GM12864 (cell line): ENCODE measurements at regions not wholly inside any gene's neighbourhood (a gene's known extent, or its start where the extent isn't known, plus 50 kb on each side); places are given as distances from the start of the nearest gene placed in this dataset.
"Not testable (repeated sequence)": the region's sequence is repeated elsewhere in the genome, so short reads cannot be mapped to it uniquely, and the experiment has no call there.

ENCODE experiments used
- DNase-seq: peaks from one replicate; pipeline ENCODE4 v3.0.0-alpha.2; 2011; ENCODE audit warnings: low read depth
- H3K4me3 ChIP-seq: 2 replicates; pipeline ENCODE4 v1.5.1; 2011; ENCODE audit warnings: mild to moderate bottlenecking, low read depth, low read length, control low read depth
- TF ChIP-seq, protein P1 (sequence below): IDR thresholded peaks from 2 replicates; pipeline ENCODE4 v1.5.1; 2011; ENCODE audit warnings: low read depth, mild to moderate bottlenecking, moderate library complexity, low read length, control low read depth, inconsistent platforms; ENCODE audit errors: missing control alignments

- no peak overlapping the region for H3K4me3 ChIP-seq
- TF ChIP-seq, protein P1, sequence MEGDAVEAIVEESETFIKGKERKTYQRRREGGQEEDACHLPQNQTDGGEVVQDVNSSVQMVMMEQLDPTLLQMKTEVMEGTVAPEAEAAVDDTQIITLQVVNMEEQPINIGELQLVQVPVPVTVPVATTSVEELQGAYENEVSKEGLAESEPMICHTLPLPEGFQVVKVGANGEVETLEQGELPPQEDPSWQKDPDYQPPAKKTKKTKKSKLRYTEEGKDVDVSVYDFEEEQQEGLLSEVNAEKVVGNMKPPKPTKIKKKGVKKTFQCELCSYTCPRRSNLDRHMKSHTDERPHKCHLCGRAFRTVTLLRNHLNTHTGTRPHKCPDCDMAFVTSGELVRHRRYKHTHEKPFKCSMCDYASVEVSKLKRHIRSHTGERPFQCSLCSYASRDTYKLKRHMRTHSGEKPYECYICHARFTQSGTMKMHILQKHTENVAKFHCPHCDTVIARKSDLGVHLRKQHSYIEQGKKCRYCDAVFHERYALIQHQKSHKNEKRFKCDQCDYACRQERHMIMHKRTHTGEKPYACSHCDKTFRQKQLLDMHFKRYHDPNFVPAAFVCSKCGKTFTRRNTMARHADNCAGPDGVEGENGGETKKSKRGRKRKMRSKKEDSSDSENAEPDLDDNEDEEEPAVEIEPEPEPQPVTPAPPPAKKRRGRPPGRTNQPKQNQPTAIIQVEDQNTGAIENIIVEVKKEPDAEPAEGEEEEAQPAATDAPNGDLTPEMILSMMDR = no peak
- DNase-seq = no peak
These were observed 681.0 kb upstream of the LRRTM4 start for GRCh38 chr2:78202986-78203670.

DNA sequence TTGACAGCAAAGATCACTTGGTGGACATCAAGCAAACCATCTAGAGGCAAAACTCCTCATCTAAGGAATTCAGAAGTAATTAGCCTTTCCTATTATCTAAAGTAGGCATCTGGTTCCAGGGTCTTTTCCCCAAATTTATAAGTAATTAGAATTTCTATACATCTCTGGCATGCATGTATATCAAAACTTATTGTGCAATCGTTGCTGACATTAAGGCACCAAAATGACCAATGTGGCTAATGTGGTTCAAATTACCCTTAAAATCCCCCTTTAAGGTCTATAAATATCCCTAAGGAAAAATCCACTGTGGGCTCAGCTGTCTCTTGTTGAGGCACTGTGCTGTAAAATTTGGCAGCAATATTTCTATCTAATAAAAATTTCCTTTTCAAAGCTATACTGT, 695.9 kb upstream of the LRRTM4 start:
- H3K4me3 ChIP-seq = no peak overlapping the region
- DNase-seq = no peak
- TF ChIP-seq, protein P1 = no peak

DNA sequence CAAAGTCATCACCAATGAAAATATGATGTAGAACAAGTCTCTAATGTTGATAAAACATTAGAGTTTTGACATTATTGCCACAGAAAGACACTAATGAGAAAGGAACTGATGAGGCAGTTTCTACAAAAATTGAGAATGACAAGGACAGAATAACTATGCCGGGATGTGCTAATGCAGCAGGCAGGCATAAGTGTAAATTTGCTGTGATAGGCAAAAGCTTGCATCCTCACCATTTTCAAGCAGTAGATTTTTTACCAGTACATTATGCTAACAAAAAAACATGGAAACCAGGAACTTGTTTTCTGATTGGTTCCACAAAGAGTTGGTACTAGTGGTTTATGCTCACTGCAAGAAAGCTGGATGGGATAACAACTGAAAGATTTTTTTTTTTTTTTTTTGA, 715.5 kb upstream of the LRRTM4 start:
- no peak for DNase-seq
- TF ChIP-seq, protein P1 = no peak
- H3K4me3 ChIP-seq = no peak overlapping the region

DNA sequence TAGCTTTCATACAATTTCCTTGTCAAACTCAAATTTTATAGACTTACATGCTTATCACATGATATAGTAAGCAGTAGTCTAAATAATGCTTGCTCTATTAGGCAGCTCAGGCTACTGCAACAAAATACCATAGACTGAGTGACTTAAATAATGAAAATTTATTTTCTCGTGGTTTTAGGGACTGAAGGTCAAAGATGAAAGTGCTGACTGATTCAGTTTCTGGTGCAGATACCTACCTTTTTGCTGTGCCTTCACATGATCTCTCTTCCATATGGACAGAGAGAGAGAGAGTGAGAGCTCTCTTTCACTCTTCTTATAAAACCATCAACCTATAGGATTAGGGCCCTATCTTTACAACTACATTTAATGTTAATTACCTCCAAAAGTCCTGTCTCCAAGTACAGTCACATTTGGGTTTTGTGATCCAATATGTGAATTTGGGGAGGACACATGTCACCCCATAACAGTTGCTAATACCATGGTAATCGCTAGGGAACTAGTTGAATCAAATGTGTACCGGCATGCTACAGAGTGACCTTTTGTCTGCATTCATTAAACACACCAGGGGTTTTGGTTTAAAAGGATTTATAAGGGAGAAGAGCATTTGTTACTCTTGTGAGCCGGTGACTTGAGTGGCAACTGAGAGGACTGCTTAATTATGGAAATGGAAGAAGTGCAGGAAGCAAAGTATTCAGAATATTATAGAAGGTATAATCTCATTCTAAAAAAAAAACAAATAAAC, 723.4 kb upstream of the LRRTM4 start:
- no peak for DNase-seq
- TF ChIP-seq, protein P1 = no peak
- no peak overlapping the region for H3K4me3 ChIP-seq

- DNase-seq = no peak
- TF ChIP-seq, protein P1 = no peak
- H3K4me3 ChIP-seq = no peak overlapping the region
These were observed 729.5 kb upstream of the LRRTM4 start for GRCh38 chr2:78251708-78252107.

DNA sequence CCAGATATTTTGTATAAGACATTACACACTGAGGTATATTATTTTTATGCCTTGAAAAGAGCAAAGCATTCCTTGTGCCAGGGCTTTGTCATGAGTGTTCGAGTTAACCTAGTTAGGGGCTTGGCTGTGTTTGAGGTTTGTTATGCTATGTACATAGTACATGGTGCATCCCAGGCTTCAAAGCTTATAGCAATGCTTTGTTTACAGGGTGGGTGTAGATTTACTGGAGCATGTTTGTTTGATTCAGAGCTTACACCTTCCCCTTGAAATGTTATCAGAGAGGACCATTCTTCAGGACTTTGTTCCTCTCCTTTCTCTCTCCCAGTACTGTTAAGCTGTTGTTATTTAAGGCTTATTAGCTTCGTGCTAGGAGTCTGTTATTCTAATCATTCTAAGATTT, 738.7 kb upstream of the LRRTM4 start:
- no peak overlapping the region for H3K4me3 ChIP-seq
- DNase-seq = no peak
- TF ChIP-seq, protein P1 = no peak

DNA sequence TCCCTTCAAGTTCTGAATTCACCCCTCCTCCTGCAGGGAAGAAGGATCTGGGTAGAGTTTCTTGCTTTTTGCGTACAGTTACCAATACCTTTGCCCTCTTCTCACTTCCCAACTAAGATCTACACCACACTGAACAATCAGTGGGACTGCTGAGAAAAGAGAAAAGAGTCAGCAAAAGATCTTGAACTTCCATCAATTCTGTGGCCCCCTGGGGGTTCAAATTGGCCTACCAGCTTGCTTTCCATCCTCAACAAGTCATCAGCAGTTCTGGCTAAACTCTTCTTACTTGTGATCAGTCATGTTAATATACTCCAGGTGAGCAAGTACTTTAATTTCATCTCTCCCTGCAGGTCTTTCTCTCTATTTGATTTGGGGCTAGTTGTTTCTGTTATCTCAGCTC, 739.3 kb upstream of the LRRTM4 start:
- DNase-seq = no peak
- TF ChIP-seq, protein P1 = no peak
- no peak overlapping the region for H3K4me3 ChIP-seq

- not testable (repeated sequence) for H3K4me3 ChIP-seq, DNase-seq
These were observed 739.9 kb upstream of the LRRTM4 start for GRCh38 chr2:78262089-78262488.
